Neural cell (in vitro differentiated cells): ENCODE measurements at regions not wholly inside any gene's neighbourhood (a gene's known extent, or its start where the extent isn't known, plus 50 kb on each side); places are given as distances from the start of the nearest gene placed in this dataset.

ENCODE experiments used
- H2AFZ ChIP-seq: fragments of 200-600, 300-800 bp; sonication (generic), shearing (Covaris generic); 2 replicates; pipeline ENCODE4 v1.6.0; 2014; ENCODE audit warnings: low read depth, mild to moderate bottlenecking, antibody characterized with exemption, low read length, moderate library complexity
- H3F3A ChIP-seq: fragments of 200-600 bp; shearing (Covaris generic); 2 replicates; pipeline ENCODE4 v1.6.1; 2016; ENCODE audit warnings: mild to moderate bottlenecking, moderate library complexity, mixed read lengths, antibody characterized with exemption, low read length; ENCODE audit not compliant: insufficient read depth, poor library complexity, severe bottlenecking
- H3K27ac ChIP-seq: fragments of 200-600, 300-800 bp; sonication (generic), shearing (Covaris generic); 2 replicates; pipeline ENCODE4 v1.5.1; 2014; ENCODE audit warnings: mild to moderate bottlenecking, low read length, moderate library complexity
- H3K27me3 ChIP-seq: fragments of 300-800, 200-600 bp; sonication (generic), shearing (Covaris generic); 2 replicates; pipeline ENCODE4 v1.6.0; 2014; ENCODE audit warnings: mild to moderate bottlenecking, low read depth, low read length, moderate library complexity; ENCODE audit not compliant: insufficient read depth
- H3K36me3 ChIP-seq: fragments of 300-800, 200-600 bp; sonication (generic), shearing (Covaris generic); 2 replicates; pipeline ENCODE4 v1.5.1; 2014; ENCODE audit warnings: mild to moderate bottlenecking, antibody characterized with exemption, low read length, moderate library complexity; ENCODE audit not compliant: insufficient read depth
- H3K4me2 ChIP-seq: fragments of 300-800, 200-600 bp; sonication (generic), shearing (Covaris generic); 2 replicates; pipeline ENCODE4 v1.6.0; 2014; ENCODE audit warnings: mild to moderate bottlenecking, low read length
- H3K4me3 ChIP-seq: fragments of 300-800, 200-600 bp; sonication (generic), shearing (Covaris generic); 2 replicates; pipeline ENCODE4 v1.5.1; 2014; ENCODE audit warnings: mild to moderate bottlenecking, low read length, moderate library complexity
- H3K79me2 ChIP-seq: fragments of 200-600 bp; shearing (Covaris generic); replicated peaks from 2 replicates; pipeline ENCODE4 v1.6.0; 2014; ENCODE audit warnings: mild to moderate bottlenecking, low read length, moderate library complexity; ENCODE audit not compliant: insufficient read depth
- H3K9ac ChIP-seq: fragments of 300-800, 200-600 bp; sonication (generic), shearing (Covaris generic); 2 replicates; pipeline ENCODE4 v1.6.1; 2016; ENCODE audit warnings: mild to moderate bottlenecking, low read length, mixed read lengths
- H3K9me2 ChIP-seq: fragments of 200-600 bp; shearing (Covaris generic); 2 replicates; pipeline ENCODE4 v1.6.1; 2016; ENCODE audit warnings: mild to moderate bottlenecking, low read length, mixed read lengths; ENCODE audit not compliant: insufficient read depth
- H3K9me3 ChIP-seq: fragments of 200-600, 300-800 bp; sonication (generic), shearing (Covaris generic); 2 replicates; pipeline ENCODE4 v1.6.1; 2016; ENCODE audit warnings: mild to moderate bottlenecking, mixed run types, low read length, moderate library complexity, mixed read lengths
- H4K20me1 ChIP-seq: fragments of 200-600 bp; shearing (Covaris generic); 2 replicates; pipeline ENCODE4 v1.6.1; 2016; ENCODE audit warnings: mild to moderate bottlenecking, mixed run types; ENCODE audit not compliant: insufficient read depth
- CTCF ChIP-seq: fragments of 450-650 bp; IDR thresholded peaks from 2 replicates; pipeline ENCODE4 v1.5.1; 2014; ENCODE audit warnings: antibody characterized with exemption, mild to moderate bottlenecking, moderate library complexity; ENCODE audit not compliant: poor library complexity, severe bottlenecking
- EP300 ChIP-seq: fragments of 450-650 bp; conservative IDR thresholded peaks from 2 replicates; pipeline ENCODE4 v1.6.1; 2014; ENCODE audit warnings: antibody characterized with exemption, mild to moderate bottlenecking, moderate library complexity; ENCODE audit not compliant: poor library complexity, severe bottlenecking
- EZH2 ChIP-seq: fragments of 200-600, 300-800 bp; shearing (Covaris generic), sonication (generic); IDR thresholded peaks from 2 replicates; pipeline ENCODE4 v1.6.1; 2014; ENCODE audit warnings: antibody characterized with exemption, low read length, borderline replicate concordance, mild to moderate bottlenecking; ENCODE audit not compliant: insufficient read depth, poor library complexity, severe bottlenecking
- MXI1 ChIP-seq: fragments of 450-650 bp; conservative IDR thresholded peaks from 2 replicates; pipeline ENCODE4 v1.6.1; 2014; ENCODE audit warnings: antibody characterized with exemption, mild to moderate bottlenecking; ENCODE audit not compliant: poor library complexity, severe bottlenecking
- POLR2AphosphoS5 ChIP-seq: IDR thresholded peaks from 2 replicates; pipeline ENCODE4 v1.6.1; 2012
- RAD21 ChIP-seq: fragments of 450-650 bp; conservative IDR thresholded peaks from 2 replicates; pipeline ENCODE4 v1.6.1; 2014; ENCODE audit warnings: antibody characterized with exemption, mild to moderate bottlenecking, moderate library complexity
- SMC3 ChIP-seq: fragments of 450-650 bp; conservative IDR thresholded peaks from 2 replicates; pipeline ENCODE4 v1.6.1; 2014; ENCODE audit warnings: antibody characterized with exemption, mild to moderate bottlenecking, moderate library complexity; ENCODE audit not compliant: poor library complexity
- TAF1 ChIP-seq: IDR thresholded peaks from 2 replicates; pipeline ENCODE4 v1.6.1; 2012; ENCODE audit warnings: low read depth
- TF ChIP-seq, protein P1 (sequence below): IDR thresholded peaks from 2 replicates; pipeline ENCODE4 v1.6.1; 2012; ENCODE audit warnings: borderline replicate concordance

DNA sequence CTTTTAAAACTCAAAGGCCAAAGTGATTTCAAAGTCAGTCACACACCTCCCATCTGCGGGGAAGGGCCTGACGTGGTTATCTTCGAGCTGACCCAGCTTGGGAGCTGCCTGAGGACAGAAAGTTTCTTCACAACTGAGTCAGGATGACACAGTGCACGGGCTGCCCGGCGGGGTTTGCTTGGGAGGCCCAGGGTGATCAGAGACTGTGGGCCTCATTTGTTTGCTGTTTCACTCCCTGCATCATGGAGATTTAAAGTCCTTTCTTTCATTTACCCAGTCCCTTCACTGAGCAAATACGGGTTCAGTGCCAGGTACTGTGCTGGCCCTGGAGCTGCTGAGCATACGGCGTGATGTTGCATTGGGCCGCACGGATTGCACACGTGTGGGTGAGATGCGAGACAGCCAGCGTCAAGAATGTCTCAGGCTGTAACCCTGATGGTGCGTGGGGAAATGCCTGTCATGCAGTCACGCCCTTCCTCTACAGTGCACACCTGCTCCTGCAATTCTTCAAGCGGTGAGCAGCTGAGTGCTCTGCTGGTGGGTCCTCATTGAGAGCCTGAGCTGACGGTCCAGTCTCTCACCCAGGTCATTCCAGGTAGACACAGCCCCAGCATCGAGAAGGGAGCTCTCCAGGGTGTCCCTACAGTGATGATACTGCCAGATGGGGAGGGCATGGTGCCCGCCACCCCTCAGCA is 82.7 kb upstream of the PMEPA1 start:
- no peak overlapping the region for H3K27ac ChIP-seq
- no peak overlapping the region for H2AFZ ChIP-seq
- H3K27me3 ChIP-seq = no peaks in the 10 kb centered on the region
- no peak overlapping the region for H3K4me3 ChIP-seq
- H3F3A ChIP-seq = no peaks in the 10 kb centered on the region
- H3K36me3 ChIP-seq = no peaks in the 10 kb centered on the region
- no peaks in the 10 kb centered on the region for H4K20me1 ChIP-seq
- no peak overlapping the region for H3K4me2 ChIP-seq
- no peak overlapping the region for H3K9ac ChIP-seq
- no peaks in the 10 kb centered on the region for H3K79me2 ChIP-seq
- TF ChIP-seq POLR2AphosphoS5 = no peak
- TF ChIP-seq RAD21 = no peak
- no peak for TF ChIP-seq CTCF
- no peak for TF ChIP-seq TAF1
- TF ChIP-seq SMC3 = no peak
- no peak for TF ChIP-seq EP300
- TF ChIP-seq, protein P1, sequence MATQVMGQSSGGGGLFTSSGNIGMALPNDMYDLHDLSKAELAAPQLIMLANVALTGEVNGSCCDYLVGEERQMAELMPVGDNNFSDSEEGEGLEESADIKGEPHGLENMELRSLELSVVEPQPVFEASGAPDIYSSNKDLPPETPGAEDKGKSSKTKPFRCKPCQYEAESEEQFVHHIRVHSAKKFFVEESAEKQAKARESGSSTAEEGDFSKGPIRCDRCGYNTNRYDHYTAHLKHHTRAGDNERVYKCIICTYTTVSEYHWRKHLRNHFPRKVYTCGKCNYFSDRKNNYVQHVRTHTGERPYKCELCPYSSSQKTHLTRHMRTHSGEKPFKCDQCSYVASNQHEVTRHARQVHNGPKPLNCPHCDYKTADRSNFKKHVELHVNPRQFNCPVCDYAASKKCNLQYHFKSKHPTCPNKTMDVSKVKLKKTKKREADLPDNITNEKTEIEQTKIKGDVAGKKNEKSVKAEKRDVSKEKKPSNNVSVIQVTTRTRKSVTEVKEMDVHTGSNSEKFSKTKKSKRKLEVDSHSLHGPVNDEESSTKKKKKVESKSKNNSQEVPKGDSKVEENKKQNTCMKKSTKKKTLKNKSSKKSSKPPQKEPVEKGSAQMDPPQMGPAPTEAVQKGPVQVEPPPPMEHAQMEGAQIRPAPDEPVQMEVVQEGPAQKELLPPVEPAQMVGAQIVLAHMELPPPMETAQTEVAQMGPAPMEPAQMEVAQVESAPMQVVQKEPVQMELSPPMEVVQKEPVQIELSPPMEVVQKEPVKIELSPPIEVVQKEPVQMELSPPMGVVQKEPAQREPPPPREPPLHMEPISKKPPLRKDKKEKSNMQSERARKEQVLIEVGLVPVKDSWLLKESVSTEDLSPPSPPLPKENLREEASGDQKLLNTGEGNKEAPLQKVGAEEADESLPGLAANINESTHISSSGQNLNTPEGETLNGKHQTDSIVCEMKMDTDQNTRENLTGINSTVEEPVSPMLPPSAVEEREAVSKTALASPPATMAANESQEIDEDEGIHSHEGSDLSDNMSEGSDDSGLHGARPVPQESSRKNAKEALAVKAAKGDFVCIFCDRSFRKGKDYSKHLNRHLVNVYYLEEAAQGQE = no peak
- TF ChIP-seq MXI1 = no peak
- no peak for TF ChIP-seq EZH2
- no peaks in the 10 kb centered on the region for H3K9me2 ChIP-seq
- no peaks in the 10 kb centered on the region for H3K9me3 ChIP-seq

- Histone ChIP-seq H4K20me1 (no peaks in the 10 kb centered on the region), H3K27me3 (no peaks in the 10 kb centered on the region), H3K9ac (no peak overlapping the region), H2AFZ (no peak overlapping the region), H3K79me2 (no peaks in the 10 kb centered on the region), H3K9me2 (no peaks in the 10 kb centered on the region), H3K36me3 (no peaks in the 10 kb centered on the region), H3F3A (no peaks in the 10 kb centered on the region), H3K4me2 (no peak overlapping the region), H3K4me3 (no peak overlapping the region), H3K27ac (no peak overlapping the region), H3K9me3 (no peaks in the 10 kb centered on the region)
- TF ChIP-seq RAD21 = no peak
These were observed 82.2 kb upstream of the PMEPA1 start for GRCh38 chr20:57791966-57792365.
